Osteoblast (primary cell): ENCODE measurements at regions not wholly inside any gene's neighbourhood (a gene's known extent, or its start where the extent isn't known, plus 50 kb on each side); places are given as distances from the start of the nearest gene placed in this dataset.

Source experiments
- DNase-seq: peaks from one replicate; pipeline ENCODE4 v3.0.0; 2011; ENCODE audit warnings: low spot score, mixed read lengths; ENCODE audit not compliant: insufficient read length; ENCODE audit errors: missing footprints
- H2AFZ ChIP-seq: 2 replicates; pipeline ENCODE4 v1.6.0; 2011; ENCODE audit warnings: mild to moderate bottlenecking, low read length
- H3K27ac ChIP-seq: 2 replicates; pipeline ENCODE4 v1.5.1; 2011; ENCODE audit warnings: mild to moderate bottlenecking, low read depth, low read length, moderate library complexity
- H3K27me3 ChIP-seq: 2 replicates; pipeline ENCODE4 v1.6.0; 2012; ENCODE audit warnings: mild to moderate bottlenecking, control low read depth, inconsistent platforms, low read length, moderate library complexity; ENCODE audit not compliant: insufficient read depth
- H3K36me3 ChIP-seq: 2 replicates; pipeline ENCODE4 v1.5.1; 2011; ENCODE audit warnings: mild to moderate bottlenecking, low read length, control low read depth, moderate library complexity; ENCODE audit not compliant: insufficient read depth
- H3K4me1 ChIP-seq: 2 replicates; pipeline ENCODE4 v1.5.1; 2011; ENCODE audit warnings: mild to moderate bottlenecking, low read length, control low read depth, moderate library complexity; ENCODE audit not compliant: insufficient read depth
- H3K4me2 ChIP-seq: 2 replicates; pipeline ENCODE4 v1.6.0; 2011; ENCODE audit warnings: mild to moderate bottlenecking, low read length; ENCODE audit not compliant: insufficient read depth
- H3K4me3 ChIP-seq: fragments of 200-600 bp; sonication (generic); 3 replicates; pipeline ENCODE4 v1.5.1; 2012; ENCODE audit warnings: mild to moderate bottlenecking, low read length, inconsistent platforms; ENCODE audit not compliant: insufficient read depth
- H3K79me2 ChIP-seq: 2 replicates; pipeline ENCODE4 v1.6.0; 2012; ENCODE audit warnings: mild to moderate bottlenecking, low read length, control low read depth, inconsistent platforms; ENCODE audit not compliant: insufficient read depth
- H3K9me3 ChIP-seq: 2 replicates; pipeline ENCODE4 v1.5.1; 2011; ENCODE audit warnings: low read depth, low read length, control low read depth
- H4K20me1 ChIP-seq: 2 replicates; pipeline ENCODE4 v1.6.0; 2012; ENCODE audit warnings: mild to moderate bottlenecking, low read length, control low read depth; ENCODE audit not compliant: insufficient read depth
- CTCF ChIP-seq: IDR thresholded peaks from 2 replicates; pipeline ENCODE4 v1.5.1; 2011; ENCODE audit warnings: mild to moderate bottlenecking, low read depth, low read length, moderate library complexity; ENCODE audit errors: extremely low read depth

DNA sequence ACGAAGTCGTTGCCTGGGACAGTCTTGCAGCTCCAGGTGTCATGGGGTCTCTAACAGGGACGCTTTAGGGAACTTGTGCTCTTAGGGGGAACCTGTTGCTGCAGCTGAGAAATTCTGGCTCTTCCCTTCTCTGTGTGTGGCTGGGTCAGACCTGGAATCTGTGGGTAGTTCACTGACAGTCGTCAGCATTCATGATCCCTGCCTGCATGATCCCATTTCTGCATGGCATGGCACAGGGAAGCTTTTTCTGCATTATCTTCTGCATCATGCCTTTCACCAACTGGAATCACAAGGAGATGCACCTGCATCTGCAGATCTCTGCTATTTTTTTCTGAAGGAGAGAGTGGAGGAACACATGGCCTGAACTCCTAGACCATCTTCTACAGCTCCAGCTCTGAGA is 85.6 kb downstream of the SOX9 start:
- no peak for TF ChIP-seq CTCF

GRCh38 chr17:72208832-72209231 is 88.0 kb downstream of the SOX9 start:
- no peak for TF ChIP-seq CTCF
- Histone ChIP-seq H3K27ac (no peak overlapping the region), H3K27me3 (peaks cover 40% of the 10 kb centered on the region), H3K4me2 (no peak overlapping the region), H3K4me1 (no peaks in the 10 kb centered on the region), H3K4me3 (no peak overlapping the region), H2AFZ (no peak overlapping the region), H4K20me1 (no peaks in the 10 kb centered on the region), H3K79me2 (no peaks in the 10 kb centered on the region), H3K36me3 (no peaks in the 10 kb centered on the region), H3K9me3 (no peaks in the 10 kb centered on the region)
- DNase-seq = no peak

More for the DNA sequence above, 85.6 kb downstream of the SOX9 start:
- H3K4me1 ChIP-seq = no peaks in the 10 kb centered on the region
- H3K27me3 ChIP-seq = peaks cover 38% of the 10 kb centered on the region
- no peaks in the 10 kb centered on the region for H3K36me3 ChIP-seq
- H3K27ac ChIP-seq = no peak overlapping the region
- no peaks in the 10 kb centered on the region for H4K20me1 ChIP-seq
- H2AFZ ChIP-seq = no peak overlapping the region
- H3K4me2 ChIP-seq = no peak overlapping the region
- no peaks in the 10 kb centered on the region for H3K79me2 ChIP-seq
- no peak overlapping the region for H3K4me3 ChIP-seq
- no peaks in the 10 kb centered on the region for H3K9me3 ChIP-seq
- no peak for DNase-seq

GRCh38 chr17:72212041-72212440 is 91.2 kb downstream of the SOX9 start:
- peaks cover 28% of the 10 kb centered on the region for H3K27me3 ChIP-seq

GRCh38 chr17:72215490-72215889 is 94.7 kb downstream of the SOX9 start:
- H3K4me3 ChIP-seq = no peak overlapping the region
- H3K9me3 ChIP-seq = no peaks in the 10 kb centered on the region
- no peak for TF ChIP-seq CTCF
- DNase-seq = no peak
- H3K36me3 ChIP-seq = no peaks in the 10 kb centered on the region
- H4K20me1 ChIP-seq = no peaks in the 10 kb centered on the region
- peaks cover 43% of the 10 kb centered on the region for H3K27me3 ChIP-seq
- no peaks in the 10 kb centered on the region for H3K79me2 ChIP-seq
- H3K27ac ChIP-seq = no peak overlapping the region
- H3K4me2 ChIP-seq = no peak overlapping the region
- H2AFZ ChIP-seq = no peak overlapping the region
- H3K4me1 ChIP-seq = no peaks in the 10 kb centered on the region

More at GRCh38 chr17:72212041-72212440, 91.2 kb downstream of the SOX9 start:
- Histone ChIP-seq H3K4me2 (no peak overlapping the region), H3K9me3 (no peaks in the 10 kb centered on the region), H3K27ac (no peak overlapping the region), H3K79me2 (no peaks in the 10 kb centered on the region), H2AFZ (no peak overlapping the region), H3K4me1 (no peaks in the 10 kb centered on the region), H3K36me3 (no peaks in the 10 kb centered on the region), H4K20me1 (no peaks in the 10 kb centered on the region), H3K4me3 (no peak overlapping the region)
- no peak for DNase-seq
- TF ChIP-seq CTCF = no peak
